K562 (cell line): ENCODE measurements at regions not wholly inside any gene's neighbourhood (a gene's known extent, or its start where the extent isn't known, plus 50 kb on each side); places are given as distances from the start of the nearest gene placed in this dataset.

Experiments
- ATAC-seq: fragments of 200-7000 bp; cut with Tn5 transposase; 3 replicates; pipeline ENCODE4 v1.9.1; 2020; ENCODE audit warnings: moderate library complexity
- BruUV-seq: library from RNA; stranded (reverse); fragments of 400-500 nt; replicated peaks from 2 replicates; lab custom pipeline; 2021; lab: Mats Ljungman, UMichigan
- CTCF ChIA-PET: fragments of 300-600 bp; formaldehyde crosslinking; extraction: SDS; loops from one replicate; lab custom pipeline; 2021; ENCODE audit warnings: low intra/inter-chr PET ratio; lab: Yijun Ruan, JAX
- POLR2A ChIA-PET: fragments of 300-600, 350-650 bp; sonication (Branson Sonifier 250); formaldehyde crosslinking; extraction: SDS; loops from one replicate; lab custom pipeline; 2021; ENCODE audit warnings: antibody characterized with exemption, inconsistent platforms; lab: Yijun Ruan, JAX
- DNase-seq, 4 experiments: peaks; one replicate each; pipeline versions ENCODE4 v3.0.0 to v3.0.0-alpha.2; 2011 to 2018; ENCODE audit warnings: low spot score in 3 of 4, mixed read lengths in 3 of 4; ENCODE audit errors: extremely low read depth in 1 of 4
- FAIRE-seq: peaks from 2 replicates; lab custom pipeline; 2011; peaks lifted over from hg19 to GRCh38; lab: Jason Lieb, UNC
- H2AFZ ChIP-seq: 2 replicates; pipeline ENCODE4 v1.6.0; 2011; ENCODE audit warnings: low read depth, low read length, control low read depth, inconsistent platforms
- H3K27ac ChIP-seq: fragments of 200-600 bp; 3 replicates; pipeline ENCODE4 v1.8.0; 2011; ENCODE audit warnings: low read depth, mild to moderate bottlenecking, control low read depth, inconsistent platforms, low read length, moderate library complexity, mixed read lengths; ENCODE audit errors: extremely low read depth
- H3K27me3 ChIP-seq, 2 experiments: fragments of 300-600 bp in 1 of 2; 2 replicates in 1 of 2; 3 replicates in 1 of 2; pipeline versions ENCODE4 v1.6.0 to v1.8.0; 2011; ENCODE audit warnings: inconsistent platforms in 2 of 2, low read length in 2 of 2, mild to moderate bottlenecking in 1 of 2, mixed read lengths in 1 of 2, moderate library complexity in 1 of 2; ENCODE audit not compliant: control insufficient read depth in 2 of 2, insufficient read depth in 2 of 2
- H3K36me3 ChIP-seq: fragments of 300-600 bp; 3 replicates; pipeline ENCODE4 v1.8.0; 2011; ENCODE audit warnings: mild to moderate bottlenecking, low read length, inconsistent platforms; ENCODE audit not compliant: control insufficient read depth, insufficient read depth
- H3K4me1 ChIP-seq, 2 experiments: fragments of 200-600 bp in 1 of 2; replicated peaks in 1 of 2; 2 replicates in 1 of 2; 3 replicates in 1 of 2; pipeline versions ENCODE4 v1.5.1 to v1.8.0; 2011; ENCODE audit warnings: inconsistent platforms in 2 of 2, low read length in 2 of 2, mild to moderate bottlenecking in 1 of 2, mixed read lengths in 1 of 2, moderate library complexity in 1 of 2; ENCODE audit not compliant: control insufficient read depth in 2 of 2, insufficient read depth in 2 of 2
- H3K4me2 ChIP-seq: 2 replicates; pipeline ENCODE4 v1.6.1; 2011; ENCODE audit warnings: low read length, control low read depth, inconsistent platforms, mixed read lengths; ENCODE audit not compliant: insufficient read depth
- H3K4me3 ChIP-seq: fragments of 200-600 bp; sonication (generic), shearing (Covaris generic); 2 replicates; pipeline ENCODE4 v1.5.1; 2016; ENCODE audit warnings: control low read depth, inconsistent platforms
- H3K79me2 ChIP-seq: fragments of 200-600 bp; 3 replicates; pipeline ENCODE4 v1.8.0; 2011; ENCODE audit warnings: low read length, inconsistent platforms; ENCODE audit not compliant: control insufficient read depth, insufficient read depth
- H3K9ac ChIP-seq, 2 experiments: 2 replicates each; pipeline versions ENCODE4 v1.6.0 to v1.6.1; 2011; ENCODE audit warnings: low read depth in 2 of 2, low read length in 2 of 2, control low read depth in 1 of 2, inconsistent platforms in 1 of 2, mild to moderate bottlenecking in 1 of 2, mixed read lengths in 1 of 2; ENCODE audit not compliant: insufficient read depth in 1 of 2
- H3K9me1 ChIP-seq: one replicate; pipeline ENCODE4 v1.6.0; 2011; ENCODE audit warnings: inconsistent platforms, mild to moderate bottlenecking, low read length, moderate library complexity; ENCODE audit not compliant: control insufficient read depth, insufficient read depth
- H3K9me3 ChIP-seq: replicated peaks from 2 replicates; pipeline ENCODE4 v1.5.1; 2011; ENCODE audit warnings: low read depth, low read length, inconsistent platforms; ENCODE audit not compliant: control insufficient read depth, insufficient read depth
- H4K20me1 ChIP-seq: replicated peaks from 2 replicates; pipeline ENCODE4 v1.6.1; 2011; ENCODE audit warnings: low read length, inconsistent platforms, mixed read lengths; ENCODE audit not compliant: control insufficient read depth, insufficient read depth
- BMI1 ChIP-seq: fragments of 150-350 bp; IDR thresholded peaks from 2 replicates; pipeline ENCODE4 v1.6.1; 2014; ENCODE audit warnings: low read length
- CEBPB ChIP-seq: fragments of 450-650 bp; IDR thresholded peaks from 2 replicates; pipeline ENCODE4 v1.6.1; 2016; ENCODE audit warnings: missing genetic modification characterization, missing compliant biosample characterization
- GABPB2 ChIP-seq: fragments of 250-450 bp; sonication (Bioruptor Pico); conservative IDR thresholded peaks from 2 replicates; pipeline ENCODE4 v1.5.1; 2021; ENCODE audit warnings: mild to moderate bottlenecking
- GTF2A2 ChIP-seq: IDR thresholded peaks from 2 replicates; pipeline ENCODE4 v1.6.1; 2016; ENCODE audit warnings: mild to moderate bottlenecking, missing genetic modification characterization, missing compliant biosample characterization
- JUND ChIP-seq, 2 experiments: IDR thresholded peaks; 2 replicates in 1 of 2; 3 replicates in 1 of 2; pipeline ENCODE4 v1.6.1; 2011; ENCODE audit warnings: borderline replicate concordance in 2 of 2, low read depth in 2 of 2, low read length in 2 of 2, improper control_type of control experiment in 1 of 2, missing biosample characterization in 1 of 2, missing genetic modification characterization in 1 of 2, missing genetic modification reagents in 1 of 2
- KDM2B ChIP-seq: fragments of 250-450 bp; sonication (Bioruptor Pico); IDR thresholded peaks from 2 replicates; pipeline ENCODE4 v1.8.0; 2021; ENCODE audit warnings: mild to moderate bottlenecking, moderate library complexity
- MEF2A ChIP-seq: IDR thresholded peaks from 2 replicates; pipeline ENCODE4 v1.6.1; 2011; ENCODE audit warnings: low read depth, mild to moderate bottlenecking, low read length, moderate library complexity; ENCODE audit not compliant: control insufficient read depth
- PCBP1 ChIP-seq: fragments of 200-400 bp; formaldehyde crosslinking; IDR thresholded peaks from 2 replicates; pipeline ENCODE4 v1.6.1; 2018; ENCODE audit warnings: mild to moderate bottlenecking, low read depth, low read length; ENCODE audit not compliant: poor library complexity, severe bottlenecking
- PPARD ChIP-seq: fragments of 250-450 bp; sonication (Bioruptor Pico); IDR thresholded peaks from 2 replicates; pipeline ENCODE4 v1.8.0; 2022; ENCODE audit warnings: inconsistent platforms, mild to moderate bottlenecking, moderate library complexity
- RHOXF2B ChIP-seq: fragments of 250-450 bp; sonication (Bioruptor Pico); conservative IDR thresholded peaks from 2 replicates; pipeline ENCODE4 v1.5.1; 2021
- SREBF2 ChIP-seq: sonication (generic); formaldehyde crosslinking; IDR thresholded peaks from 2 replicates; pipeline ENCODE4 v1.4.0; 2020; ENCODE audit warnings: mild to moderate bottlenecking, missing genetic modification reagents
- TFE3 ChIP-seq: fragments of 450-650 bp; formaldehyde crosslinking; IDR thresholded peaks from 2 replicates; pipeline ENCODE4 v1.4.0; 2020; ENCODE audit warnings: mild to moderate bottlenecking, mixed read lengths
- ZNF589 ChIP-seq: fragments of 200-800 bp; sonication (Bioruptor generic); IDR thresholded peaks from 2 replicates; pipeline ENCODE4 v1.6.1; 2016; ENCODE audit warnings: low read depth, missing genetic modification characterization, missing compliant biosample characterization
- WGBS: fragments of 100-300 bp; shearing (Covaris generic); methylation state at CpG from one replicate; pipeline ENCODE4 v1.1.6; 2016; ENCODE audit warnings: low coverage, mixed read lengths; ENCODE audit not compliant: insufficient coverage; ENCODE audit errors: missing lambda C conversion rate; 5-methylcytosine and 5-hydroxymethylcytosine counted together
- in situ Hi-C: fragments of 300-500 bp; cut with MboI; formaldehyde crosslinking; loops from 4 replicates; pipeline ENCODE4 v1.15.0; 2018; ENCODE audit warnings: inconsistent platforms, mixed read lengths
- intact Hi-C: fragments of 100-400 bp; cut with micrococcal nuclease; formaldehyde crosslinking; loops from 2 replicates; pipeline ENCODE4 v1.14.2; 2022
- TF ChIP-seq, protein P1 (sequence below): IDR thresholded peaks from 3 replicates; pipeline ENCODE4 v1.6.1; 2011; ENCODE audit warnings: borderline replicate concordance, mild to moderate bottlenecking, moderate library complexity; ENCODE audit not compliant: insufficient read length; ENCODE audit errors: extremely low read depth
- TF ChIP-seq, protein P2 (sequence below): fragments of 450-650 bp; IDR thresholded peaks from 2 replicates; pipeline ENCODE4 v1.6.1; 2014; ENCODE audit warnings: low read depth, mild to moderate bottlenecking, moderate library complexity, borderline replicate concordance

DNA sequence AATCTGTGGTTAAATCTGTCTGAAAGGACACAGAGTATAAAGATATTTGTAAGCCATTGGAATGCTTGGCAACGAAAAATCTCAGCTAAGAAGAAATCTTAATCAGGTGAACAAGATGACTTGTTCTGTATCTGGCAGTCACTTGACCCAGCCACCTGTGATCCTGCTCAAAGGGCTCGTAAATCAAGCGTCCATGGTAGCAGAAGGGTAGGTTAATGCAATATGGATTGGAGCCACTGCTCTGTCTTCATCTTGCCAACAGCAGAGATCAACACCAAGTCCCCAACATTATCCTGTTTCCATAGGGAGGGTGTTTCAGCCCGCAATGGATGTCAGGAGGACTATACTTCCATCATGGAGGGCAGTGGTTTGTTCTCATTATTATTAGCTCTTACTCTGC lies 378.4 kb downstream of the CDH7 start (continued):
- TF ChIP-seq, protein P1, sequence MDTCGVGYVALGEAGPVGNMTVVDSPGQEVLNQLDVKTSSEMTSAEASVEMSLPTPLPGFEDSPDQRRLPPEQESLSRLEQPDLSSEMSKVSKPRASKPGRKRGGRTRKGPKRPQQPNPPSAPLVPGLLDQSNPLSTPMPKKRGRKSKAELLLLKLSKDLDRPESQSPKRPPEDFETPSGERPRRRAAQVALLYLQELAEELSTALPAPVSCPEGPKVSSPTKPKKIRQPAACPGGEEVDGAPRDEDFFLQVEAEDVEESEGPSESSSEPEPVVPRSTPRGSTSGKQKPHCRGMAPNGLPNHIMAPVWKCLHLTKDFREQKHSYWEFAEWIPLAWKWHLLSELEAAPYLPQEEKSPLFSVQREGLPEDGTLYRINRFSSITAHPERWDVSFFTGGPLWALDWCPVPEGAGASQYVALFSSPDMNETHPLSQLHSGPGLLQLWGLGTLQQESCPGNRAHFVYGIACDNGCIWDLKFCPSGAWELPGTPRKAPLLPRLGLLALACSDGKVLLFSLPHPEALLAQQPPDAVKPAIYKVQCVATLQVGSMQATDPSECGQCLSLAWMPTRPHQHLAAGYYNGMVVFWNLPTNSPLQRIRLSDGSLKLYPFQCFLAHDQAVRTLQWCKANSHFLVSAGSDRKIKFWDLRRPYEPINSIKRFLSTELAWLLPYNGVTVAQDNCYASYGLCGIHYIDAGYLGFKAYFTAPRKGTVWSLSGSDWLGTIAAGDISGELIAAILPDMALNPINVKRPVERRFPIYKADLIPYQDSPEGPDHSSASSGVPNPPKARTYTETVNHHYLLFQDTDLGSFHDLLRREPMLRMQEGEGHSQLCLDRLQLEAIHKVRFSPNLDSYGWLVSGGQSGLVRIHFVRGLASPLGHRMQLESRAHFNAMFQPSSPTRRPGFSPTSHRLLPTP = no peak
- TF ChIP-seq ZNF589 (CRISPR knock-in tag) = no peak

- ChIA-PET CTCF (no interaction called here), POLR2A (no interaction called here)
- no peak overlapping the region for H3K4me2 ChIP-seq
- no peak for FAIRE-seq
- H4K20me1 ChIP-seq = no peaks in the 10 kb centered on the region
- H3K9me3 ChIP-seq = no peaks in the 10 kb centered on the region
- intact Hi-C loops (no loop called here), in situ Hi-C loops (no loop called here)
- DNase-seq = no peak
- no peak overlapping the region for H2AFZ ChIP-seq
- H3K79me2 ChIP-seq = no peaks in the 10 kb centered on the region
- H3K36me3 ChIP-seq = no peaks in the 10 kb centered on the region
- no peaks in the 10 kb centered on the region for H3K27me3 ChIP-seq
- BruUV-seq = no TSS peak
- H3K9me1 ChIP-seq = no peaks in the 10 kb centered on the region
- no peaks in the 10 kb centered on the region for H3K4me1 ChIP-seq
- H3K9ac ChIP-seq = no peak overlapping the region
- ATAC-seq = no peak
- WGBS = 12% methylated on average over 2 of the region's 2 CpGs
- H3K4me3 ChIP-seq = no peak overlapping the region
- no peak overlapping the region for H3K27ac ChIP-seq
- TF ChIP-seq RHOXF2B (CRISPR knock-in tag) (no peak), JUND (IDR thresholded peaks at IDR 0.05; ENCODE audit: borderline replicate concordance, low read depth, low read length) (no peak), JUND (tag; IDR thresholded peaks at IDR 0.05; ENCODE audit: borderline replicate concordance, low read depth, low read length) (no peak), MEF2A (no peak), BMI1 (no peak), KDM2B (CRISPR knock-in tag) (no peak), GABPB2 (CRISPR knock-in tag) (no peak), GTF2A2 (tag) (no peak), PPARD (CRISPR knock-in tag) (no peak), CEBPB (tag) (no peak), SREBF2 (CRISPR knock-in tag) (no peak), TFE3 (CRISPR knock-in tag) (no peak), PCBP1 (no peak)
- TF ChIP-seq, protein P2, sequence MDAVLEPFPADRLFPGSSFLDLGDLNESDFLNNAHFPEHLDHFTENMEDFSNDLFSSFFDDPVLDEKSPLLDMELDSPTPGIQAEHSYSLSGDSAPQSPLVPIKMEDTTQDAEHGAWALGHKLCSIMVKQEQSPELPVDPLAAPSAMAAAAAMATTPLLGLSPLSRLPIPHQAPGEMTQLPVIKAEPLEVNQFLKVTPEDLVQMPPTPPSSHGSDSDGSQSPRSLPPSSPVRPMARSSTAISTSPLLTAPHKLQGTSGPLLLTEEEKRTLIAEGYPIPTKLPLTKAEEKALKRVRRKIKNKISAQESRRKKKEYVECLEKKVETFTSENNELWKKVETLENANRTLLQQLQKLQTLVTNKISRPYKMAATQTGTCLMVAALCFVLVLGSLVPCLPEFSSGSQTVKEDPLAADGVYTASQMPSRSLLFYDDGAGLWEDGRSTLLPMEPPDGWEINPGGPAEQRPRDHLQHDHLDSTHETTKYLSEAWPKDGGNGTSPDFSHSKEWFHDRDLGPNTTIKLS = no peak
Measured at GRCh38 chr18:66126266-66126665, 375.5 kb downstream of the CDH7 start.
